HG02798 (cell line): ENCODE measurements at regions not wholly inside any gene's neighbourhood (a gene's known extent, or its start where the extent isn't known, plus 50 kb on each side); places are given as distances from the start of the nearest gene placed in this dataset.
"Not testable (repeated sequence)": the region's sequence is repeated elsewhere in the genome, so short reads cannot be mapped to it uniquely, and the experiment has no call there.

Source experiments
- ATAC-seq: cut with Tn5 transposase; IDR thresholded peaks from one replicate; pipeline ENCODE4 v1.9.1; 2021; ENCODE audit warnings: mild to moderate bottlenecking; ENCODE audit not compliant: unreplicated experiment, poor library complexity

- ATAC-seq: no peak
Observed at GRCh38 chr3:102887431-102887830, 452.6 kb downstream of the ZPLD1 start.

DNA sequence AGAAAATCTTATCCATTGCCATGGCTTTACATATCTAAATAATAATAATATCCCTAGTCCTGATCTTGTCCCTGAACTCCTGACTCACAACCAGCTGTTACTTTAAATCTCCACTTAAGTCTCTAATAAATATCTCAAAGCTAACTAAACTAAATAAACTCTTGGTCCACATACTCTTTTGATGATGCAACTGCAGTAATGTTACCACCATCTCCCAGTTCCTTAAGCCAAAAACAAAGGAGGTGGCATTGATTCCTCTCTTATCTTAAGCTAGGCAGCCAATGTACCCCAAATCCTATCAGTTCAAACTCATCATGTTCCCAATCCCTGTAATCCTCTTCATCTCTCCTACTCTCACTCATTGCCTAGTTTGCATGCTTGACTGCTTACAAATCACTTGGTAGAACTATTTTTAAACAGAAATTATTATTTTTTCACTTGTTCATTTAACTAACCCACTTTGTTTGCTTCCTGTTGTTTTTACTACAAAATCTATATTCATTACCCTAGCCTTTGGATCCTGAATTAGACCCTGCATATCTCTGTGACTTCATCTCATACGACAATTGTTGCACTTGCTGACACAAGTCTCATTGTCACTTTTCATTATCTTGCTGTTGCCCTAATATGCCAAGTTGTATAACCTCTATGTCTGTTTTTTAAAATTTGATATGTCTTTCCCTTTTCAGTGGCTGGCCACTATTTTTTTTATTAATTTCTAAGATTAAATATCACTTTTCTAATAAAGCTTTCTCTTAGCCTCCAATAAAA is 462.2 kb downstream of the ZPLD1 start:
- ATAC-seq: no peak

DNA sequence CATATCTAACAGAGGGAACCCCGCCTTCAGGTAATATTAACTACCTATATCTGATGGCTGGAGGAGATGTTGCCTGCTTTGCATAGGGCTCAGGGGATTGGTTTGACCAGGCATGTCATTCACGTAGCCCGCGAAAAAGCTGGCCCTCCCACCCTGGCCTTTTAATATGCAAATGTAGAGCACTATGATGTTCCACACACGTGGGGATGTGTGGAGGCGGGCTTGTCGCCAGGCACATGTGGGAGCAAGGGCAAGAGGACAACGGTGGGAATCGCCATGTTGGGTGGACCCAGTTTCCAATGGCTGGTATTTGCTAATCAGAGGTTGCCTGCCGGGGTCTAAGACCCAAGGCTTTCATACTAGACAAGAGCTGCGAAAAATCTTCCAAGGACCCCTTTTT is 469.8 kb downstream of the ZPLD1 start:
- ATAC-seq: no peak

DNA sequence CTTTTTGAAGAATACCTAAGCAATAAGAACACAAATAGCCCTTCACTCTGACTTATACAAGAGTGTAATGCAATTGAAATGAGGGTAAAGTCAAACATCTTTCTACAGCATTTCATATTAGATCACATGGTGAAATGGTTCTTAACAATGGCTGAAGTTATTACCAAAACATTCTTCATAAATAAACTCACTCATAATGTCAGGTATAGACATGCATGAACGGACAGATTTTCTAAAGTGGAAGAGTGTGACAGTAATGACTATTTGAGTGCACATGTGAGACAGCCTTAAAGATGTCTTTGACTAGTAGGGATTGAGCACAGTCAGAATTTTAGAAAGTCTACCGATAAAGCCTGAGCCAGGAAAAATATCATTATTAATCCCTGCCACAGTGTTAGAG is 471.0 kb downstream of the ZPLD1 start:
- ATAC-seq: no peak

DNA sequence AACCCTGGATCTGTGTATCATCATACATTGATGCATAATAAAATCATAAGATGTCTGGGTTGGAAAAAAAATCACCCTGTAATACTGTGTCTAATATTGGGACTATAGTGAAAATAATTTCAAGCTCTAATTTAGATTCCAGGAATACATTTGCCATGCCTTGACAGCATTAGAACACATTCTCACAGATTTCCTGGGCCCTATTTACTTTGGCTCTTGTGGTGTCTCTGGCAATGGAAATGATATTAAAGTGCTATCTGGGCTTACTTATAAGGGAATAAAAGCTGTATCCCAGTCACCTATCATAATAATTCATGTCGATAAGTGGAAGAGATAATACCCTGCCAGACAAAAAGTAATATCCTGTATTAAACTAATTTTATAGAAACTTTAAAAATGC is 472.0 kb downstream of the ZPLD1 start:
- no peak for ATAC-seq

- ATAC-seq: no peak
Observed at GRCh38 chr3:102909904-102910303, 475.1 kb downstream of the ZPLD1 start.

DNA sequence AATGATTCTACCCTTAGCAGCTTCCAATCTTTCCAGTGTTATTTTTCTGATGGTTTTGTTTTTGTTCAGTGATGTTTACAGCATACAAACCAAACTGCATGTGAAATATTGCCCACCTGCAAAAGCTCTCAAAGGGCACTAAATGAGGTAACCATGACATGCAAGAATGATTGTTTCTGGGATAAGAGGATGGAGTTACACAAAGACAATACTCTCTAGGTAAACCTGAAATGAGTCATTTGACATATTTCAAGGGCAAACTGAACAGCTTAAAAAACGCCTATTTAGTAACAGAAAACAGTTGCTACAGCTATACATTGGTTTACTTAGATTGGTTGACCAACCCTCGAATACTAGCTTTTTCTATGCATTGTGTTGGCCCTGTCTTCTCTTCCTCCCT is 481.7 kb downstream of the ZPLD1 start:
- no peak for ATAC-seq

DNA sequence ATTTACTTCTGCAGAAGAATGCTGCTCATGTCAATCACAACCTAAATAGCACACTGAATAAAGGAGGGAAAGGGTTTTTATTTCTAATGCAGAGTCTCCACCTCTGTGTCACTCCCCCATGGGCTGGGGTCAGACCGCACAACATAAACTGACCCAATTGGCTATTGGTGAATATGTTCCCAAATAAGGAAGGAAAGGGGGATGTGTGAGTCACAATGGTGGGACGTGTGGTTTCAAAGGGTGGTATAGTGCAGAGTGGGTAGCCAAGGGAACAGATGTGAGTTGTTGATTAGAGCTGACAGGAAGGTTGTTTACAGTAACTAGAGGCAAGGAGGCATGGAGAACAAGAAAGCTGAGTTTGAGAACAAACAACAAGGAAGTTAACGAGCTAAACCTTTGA is 491.8 kb downstream of the ZPLD1 start:
- ATAC-seq: no peak

DNA sequence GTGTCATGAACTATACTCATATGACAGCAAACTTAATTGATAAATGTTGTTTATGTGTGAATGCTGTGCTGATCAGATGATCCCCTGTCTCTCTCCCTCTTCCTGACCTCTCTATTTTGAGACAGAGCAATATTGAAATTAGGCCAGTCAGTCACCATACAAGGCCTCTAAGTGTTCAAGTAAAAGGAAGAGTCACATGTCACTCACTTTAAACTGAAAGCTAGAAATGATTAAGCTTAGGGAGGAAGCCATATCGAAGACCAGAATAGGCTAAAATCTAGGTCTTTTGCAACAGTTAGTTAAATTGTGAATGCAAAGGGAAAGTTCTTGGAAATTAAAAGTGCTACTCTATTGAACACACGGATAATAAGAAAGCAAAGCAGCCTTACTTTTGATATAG is 498.6 kb downstream of the ZPLD1 start:
- ATAC-seq: no peak

GRCh38 chr3:102936511-102937045 is 501.8 kb downstream of the ZPLD1 start:
- no peak for ATAC-seq

- ATAC-seq: no peak
Observed at GRCh38 chr3:102941786-102942185, 507.0 kb downstream of the ZPLD1 start.

DNA sequence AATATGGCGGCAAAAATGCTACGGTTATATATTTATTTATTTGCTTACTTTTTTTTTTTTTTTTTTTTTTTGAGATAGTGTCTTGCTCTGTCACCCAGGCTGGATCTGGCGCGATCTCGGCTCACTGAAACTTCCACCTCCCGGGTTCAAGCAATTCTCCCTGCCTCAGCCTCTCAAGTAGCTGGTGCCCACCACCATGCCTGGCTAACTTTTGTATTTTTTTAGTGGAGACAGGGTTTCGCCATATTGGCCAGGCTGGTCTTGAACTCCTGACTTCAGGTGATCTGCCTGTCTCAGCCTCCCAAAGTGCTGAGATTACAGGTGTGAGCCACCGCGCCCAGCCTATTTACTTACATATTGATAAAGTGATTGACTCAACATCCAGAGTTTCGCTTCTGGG is 511.6 kb downstream of the ZPLD1 start:
- ATAC-seq: not testable (repeated sequence)

GRCh38 chr3:102972350-102972749 is 537.5 kb downstream of the ZPLD1 start:
- ATAC-seq: no peak

- no peak for ATAC-seq
Observed at GRCh38 chr3:102974333-102974732, 539.5 kb downstream of the ZPLD1 start.

- no peak for ATAC-seq
Observed at GRCh38 chr3:102979191-102979590, 544.4 kb downstream of the ZPLD1 start.

DNA sequence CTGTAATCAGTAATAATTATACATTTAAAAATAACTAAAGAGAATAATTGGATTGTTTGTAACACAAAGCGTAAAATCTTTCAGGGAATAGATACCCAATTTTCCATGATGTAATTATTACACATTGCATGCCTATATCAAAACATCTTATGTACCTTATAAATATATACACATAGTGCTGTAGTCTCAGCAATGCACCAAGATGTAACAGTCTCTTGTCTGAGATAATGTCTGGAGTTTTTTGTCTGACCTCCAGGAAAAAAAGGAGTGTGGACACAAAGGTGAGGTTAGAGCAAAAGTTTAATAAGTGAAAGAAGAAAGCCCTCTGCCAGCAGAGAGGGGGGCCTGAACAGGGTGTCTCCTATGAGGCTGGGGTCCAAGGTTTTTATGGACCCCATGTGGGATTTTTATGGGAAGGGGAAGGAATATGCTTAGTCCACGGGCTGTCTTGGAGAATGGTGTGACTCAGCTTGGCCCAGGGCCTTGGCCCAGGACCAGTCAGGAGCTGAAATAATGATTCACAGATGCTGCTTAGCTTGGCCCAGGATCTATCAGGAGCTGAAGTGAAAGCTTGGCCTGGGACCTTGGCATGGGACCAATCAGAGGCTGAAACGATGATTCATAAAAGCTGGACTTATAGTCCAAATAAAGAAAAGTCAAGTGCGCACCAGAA is 545.0 kb downstream of the ZPLD1 start:
- ATAC-seq: no peak

GRCh38 chr3:102980355-102980696 is 545.5 kb downstream of the ZPLD1 start:
- no peak for ATAC-seq

- no peak for ATAC-seq
Observed at GRCh38 chr3:103002425-103003176, 567.8 kb downstream of the ZPLD1 start.

GRCh38 chr3:103006526-103007183 is 571.8 kb downstream of the ZPLD1 start:
- no peak for ATAC-seq

- ATAC-seq: no peak
Observed at GRCh38 chr3:103009609-103010008, 574.8 kb downstream of the ZPLD1 start.

DNA sequence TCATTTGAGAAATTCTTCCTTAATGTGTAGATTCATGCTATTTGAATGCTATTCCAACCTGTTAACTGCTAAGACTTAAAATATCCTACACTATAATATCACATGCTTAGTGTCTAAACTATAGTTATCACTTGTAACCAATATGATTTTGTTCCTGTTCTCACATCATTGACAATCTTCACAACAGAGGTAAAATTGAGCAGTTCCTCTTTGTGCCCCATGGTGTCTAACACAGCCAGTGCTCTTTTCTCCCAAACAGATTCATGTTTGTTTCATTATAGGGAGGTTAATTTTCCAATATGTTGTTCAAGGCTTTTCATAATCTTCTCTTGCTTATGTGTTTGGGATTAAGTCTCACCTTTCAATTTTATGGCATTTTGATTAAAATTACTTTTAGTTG is 591.1 kb downstream of the ZPLD1 start:
- ATAC-seq: no peak
